ENCODE measurements at regions not wholly inside any gene's neighbourhood (a gene's known extent, or its start where the extent isn't known, plus 50 kb on each side); places are given as distances from the start of the nearest gene placed in this dataset.

- no peak for TF ChIP-seq POLR2A (IDR thresholded peaks at IDR 0.05; ENCODE audit: low read depth, low read length)
- no peak for TF ChIP-seq TAF1 (IDR thresholded peaks at IDR 0.05; ENCODE audit: low read depth, low read length)
Measured at GRCh38 chr4:126956184-126956897, 676.4 kb upstream of the INTU start.
